GM23338 (cell line): ENCODE measurements at regions not wholly inside any gene's neighbourhood (a gene's known extent, or its start where the extent isn't known, plus 50 kb on each side); places are given as distances from the start of the nearest gene placed in this dataset.

Source experiments
- ATAC-seq: fragments of 200-7000 bp; cut with Tn5 transposase; 3 replicates; pipeline ENCODE4 v1.9.1; 2020
- DNase-seq: peaks from one replicate; pipeline ENCODE4 v3.0.0-alpha.2; 2015; ENCODE audit warnings: low spot score
- H2AFZ ChIP-seq: fragments of 200-600 bp; sonication (generic); 2 replicates; pipeline ENCODE4 v1.8.0; 2016; ENCODE audit warnings: antibody characterized with exemption, mild to moderate bottlenecking, moderate library complexity
- H3F3A ChIP-seq: fragments of 200-600 bp; sonication (generic); replicated peaks from 2 replicates; pipeline ENCODE4 v1.8.0; 2017; ENCODE audit warnings: antibody characterized with exemption, mixed run types, low read depth
- H3K27ac ChIP-seq: fragments of 200-600 bp; sonication (generic); 2 replicates; pipeline ENCODE4 v1.6.1; 2016; ENCODE audit warnings: low read depth
- H3K27me3 ChIP-seq: fragments of 200-600 bp; sonication (generic); 2 replicates; pipeline ENCODE4 v1.8.0; 2016; ENCODE audit warnings: mild to moderate bottlenecking, mixed run types, moderate library complexity; ENCODE audit not compliant: insufficient read depth
- H3K36me3 ChIP-seq: fragments of 200-600 bp; sonication (generic); 2 replicates; pipeline ENCODE4 v1.8.0; 2016; ENCODE audit warnings: mild to moderate bottlenecking; ENCODE audit not compliant: insufficient read depth
- H3K4me1 ChIP-seq: fragments of 200-600 bp; sonication (generic); 2 replicates; pipeline ENCODE4 v1.8.0; 2016; ENCODE audit warnings: mild to moderate bottlenecking, moderate library complexity; ENCODE audit not compliant: insufficient read depth
- H3K4me2 ChIP-seq: fragments of 200-600 bp; sonication (generic); 2 replicates; pipeline ENCODE4 v1.7.1; 2017; ENCODE audit warnings: mixed run types
- H3K4me3 ChIP-seq: fragments of 200-600 bp; sonication (generic); 2 replicates; pipeline ENCODE4 v1.6.1; 2016; ENCODE audit warnings: mixed run types
- H3K79me2 ChIP-seq: fragments of 200-600 bp; sonication (generic); replicated peaks from 2 replicates; pipeline ENCODE4 v1.8.0; 2017; ENCODE audit warnings: mild to moderate bottlenecking; ENCODE audit not compliant: insufficient read depth
- H3K9me2 ChIP-seq: fragments of 200-600 bp; sonication (generic); 2 replicates; pipeline ENCODE4 v1.8.0; 2017; ENCODE audit not compliant: insufficient read depth
- H4K20me1 ChIP-seq: fragments of 200-600 bp; sonication (generic); replicated peaks from 2 replicates; pipeline ENCODE4 v1.8.0; 2017; ENCODE audit warnings: mild to moderate bottlenecking; ENCODE audit not compliant: insufficient read depth
- H3K27ac Mint-ChIP-seq: 2 replicates; pipeline ENCODE4 v1.8.0; 2020; ENCODE audit warnings: inconsistent platforms, mild to moderate bottlenecking, moderate library complexity, mixed read lengths
- H3K27me3 Mint-ChIP-seq: 3 replicates; pipeline ENCODE4 v1.8.0; 2022; ENCODE audit warnings: low read depth, mild to moderate bottlenecking, moderate library complexity, mixed read lengths, inconsistent platforms; ENCODE audit not compliant: insufficient read depth, poor library complexity
- H3K36me3 Mint-ChIP-seq: 3 replicates; pipeline ENCODE4 v1.8.0; 2021; ENCODE audit warnings: low read depth, mild to moderate bottlenecking, inconsistent platforms, moderate library complexity, mixed read lengths
- H3K4me1 Mint-ChIP-seq: 3 replicates; pipeline ENCODE4 v1.8.0; 2020; ENCODE audit warnings: mild to moderate bottlenecking, inconsistent platforms, mixed read lengths
- H3K4me3 Mint-ChIP-seq: 3 replicates; pipeline ENCODE4 v1.8.0; 2021; ENCODE audit warnings: moderate library complexity, mild to moderate bottlenecking, inconsistent platforms, mixed read lengths
- H3K9me3 Mint-ChIP-seq: 3 replicates; pipeline ENCODE4 v1.8.0; 2020; ENCODE audit warnings: moderate library complexity, mild to moderate bottlenecking, inconsistent platforms, mixed read lengths
- CREB1 ChIP-seq: fragments of 250-450 bp; sonication (Bioruptor Pico); IDR thresholded peaks from 2 replicates; pipeline ENCODE4 v1.5.0; 2020; ENCODE audit warnings: low read depth, mild to moderate bottlenecking, moderate library complexity
- EZH2 ChIP-seq: fragments of 200-600 bp; sonication (generic); IDR thresholded peaks from one replicate; pipeline ENCODE4 v1.8.0; 2017; ENCODE audit warnings: antibody characterized with exemption, mild to moderate bottlenecking, low read depth; ENCODE audit not compliant: unreplicated experiment
- EZH2phosphoT487 ChIP-seq: fragments of 200-600 bp; sonication (generic); IDR thresholded peaks from one replicate; pipeline ENCODE4 v1.8.1; 2018; ENCODE audit warnings: antibody characterized with exemption; ENCODE audit not compliant: unreplicated experiment
- JUNB ChIP-seq: IDR thresholded peaks from one replicate; pipeline ENCODE4 v1.6.1; 2016; ENCODE audit warnings: antibody characterized with exemption; ENCODE audit not compliant: unreplicated experiment
- NANOG ChIP-seq: IDR thresholded peaks from 2 replicates; pipeline ENCODE4 v1.6.1; 2016; ENCODE audit warnings: antibody characterized with exemption, borderline replicate concordance
- POLR2AphosphoS5 ChIP-seq: IDR thresholded peaks from 2 replicates; pipeline ENCODE4 v1.6.1; 2016; ENCODE audit warnings: antibody characterized with exemption, low read depth
- STAT1 ChIP-seq: IDR thresholded peaks from one replicate; pipeline ENCODE4 v1.6.1; 2016; ENCODE audit warnings: antibody characterized with exemption; ENCODE audit not compliant: unreplicated experiment
- ZNF114 ChIP-seq: fragments of 250-450 bp; sonication (Bioruptor Pico); IDR thresholded peaks from 2 replicates; pipeline ENCODE4 v1.5.0; 2020; ENCODE audit warnings: mild to moderate bottlenecking, moderate library complexity
- ZNF331 ChIP-seq: fragments of 250-450 bp; sonication (Bioruptor Pico); IDR thresholded peaks from 2 replicates; pipeline ENCODE4 v1.5.0; 2020; ENCODE audit warnings: low read depth, mild to moderate bottlenecking, moderate library complexity
- TF ChIP-seq, protein P1 (sequence below): IDR thresholded peaks from one replicate; pipeline ENCODE4 v1.6.1; 2018; ENCODE audit warnings: antibody characterized with exemption; ENCODE audit not compliant: unreplicated experiment
- TF ChIP-seq, protein P2 (sequence below), 2 experiments: fragments of 200-600 bp in 1 of 2; sonication (generic) in 1 of 2; conservative IDR thresholded peaks; 2 replicates each; pipeline versions ENCODE4 v1.5.1 to v1.6.1; 2016 to 2017; ENCODE audit warnings: antibody characterized with exemption in 2 of 2, low read depth in 2 of 2, mild to moderate bottlenecking in 2 of 2, moderate library complexity in 1 of 2
- TF ChIP-seq, protein P3 (sequence below): fragments of 250-450 bp; sonication (Bioruptor Pico); IDR thresholded peaks from 2 replicates; pipeline ENCODE4 v1.5.0; 2020; ENCODE audit warnings: mild to moderate bottlenecking, moderate library complexity

DNA sequence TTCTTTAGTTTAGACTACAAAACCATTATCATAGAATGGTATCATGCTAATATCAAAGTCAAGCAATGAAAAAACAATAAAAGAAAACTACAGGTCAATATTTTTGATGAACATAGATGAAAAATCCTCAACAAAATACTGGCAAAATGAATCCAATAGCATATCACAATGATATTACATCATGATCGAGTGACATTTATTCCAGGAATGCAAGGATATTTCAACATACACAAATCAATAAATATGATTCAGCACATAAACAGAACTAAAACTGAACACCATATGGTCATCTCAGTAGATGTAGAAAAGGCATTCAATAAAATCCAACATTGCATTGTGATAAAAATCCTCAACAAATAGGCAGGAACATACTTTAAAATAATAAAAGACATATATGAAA, 1657.7 kb downstream of the KCNT2 start:
- peaks cover 4% of the 10 kb centered on the region; the same call in 2 of the 3 replicates for H3K4me1 Mint-ChIP-seq
- H2AFZ ChIP-seq: no peak overlapping the region
- no peaks in the 10 kb centered on the region; the same call in 2 of the 3 replicates for H3K9me3 Mint-ChIP-seq
- H3K4me1 ChIP-seq: no peaks in the 10 kb centered on the region
- no peak overlapping the region for H3K4me2 ChIP-seq
- H3F3A ChIP-seq: no peaks in the 10 kb centered on the region
- no peaks in the 10 kb centered on the region for H4K20me1 ChIP-seq
- no peaks in the 10 kb centered on the region; the same call in 2 of the 3 replicates for H3K36me3 Mint-ChIP-seq
- H3K27me3 Mint-ChIP-seq: no peaks in the 10 kb centered on the region
- ATAC-seq (no peak), DNase-seq (no peak)
- TF ChIP-seq NANOG (no peak), POLR2AphosphoS5 (no peak), EZH2 (no peak), EZH2phosphoT487 (no peak), JUNB (no peak), ZNF331 (no peak), ZNF114 (CRISPR knock-in tag) (no peak), CREB1 (no peak), STAT1 (no peak)
- TF ChIP-seq, protein P1, sequence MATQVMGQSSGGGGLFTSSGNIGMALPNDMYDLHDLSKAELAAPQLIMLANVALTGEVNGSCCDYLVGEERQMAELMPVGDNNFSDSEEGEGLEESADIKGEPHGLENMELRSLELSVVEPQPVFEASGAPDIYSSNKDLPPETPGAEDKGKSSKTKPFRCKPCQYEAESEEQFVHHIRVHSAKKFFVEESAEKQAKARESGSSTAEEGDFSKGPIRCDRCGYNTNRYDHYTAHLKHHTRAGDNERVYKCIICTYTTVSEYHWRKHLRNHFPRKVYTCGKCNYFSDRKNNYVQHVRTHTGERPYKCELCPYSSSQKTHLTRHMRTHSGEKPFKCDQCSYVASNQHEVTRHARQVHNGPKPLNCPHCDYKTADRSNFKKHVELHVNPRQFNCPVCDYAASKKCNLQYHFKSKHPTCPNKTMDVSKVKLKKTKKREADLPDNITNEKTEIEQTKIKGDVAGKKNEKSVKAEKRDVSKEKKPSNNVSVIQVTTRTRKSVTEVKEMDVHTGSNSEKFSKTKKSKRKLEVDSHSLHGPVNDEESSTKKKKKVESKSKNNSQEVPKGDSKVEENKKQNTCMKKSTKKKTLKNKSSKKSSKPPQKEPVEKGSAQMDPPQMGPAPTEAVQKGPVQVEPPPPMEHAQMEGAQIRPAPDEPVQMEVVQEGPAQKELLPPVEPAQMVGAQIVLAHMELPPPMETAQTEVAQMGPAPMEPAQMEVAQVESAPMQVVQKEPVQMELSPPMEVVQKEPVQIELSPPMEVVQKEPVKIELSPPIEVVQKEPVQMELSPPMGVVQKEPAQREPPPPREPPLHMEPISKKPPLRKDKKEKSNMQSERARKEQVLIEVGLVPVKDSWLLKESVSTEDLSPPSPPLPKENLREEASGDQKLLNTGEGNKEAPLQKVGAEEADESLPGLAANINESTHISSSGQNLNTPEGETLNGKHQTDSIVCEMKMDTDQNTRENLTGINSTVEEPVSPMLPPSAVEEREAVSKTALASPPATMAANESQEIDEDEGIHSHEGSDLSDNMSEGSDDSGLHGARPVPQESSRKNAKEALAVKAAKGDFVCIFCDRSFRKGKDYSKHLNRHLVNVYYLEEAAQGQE: no peak
- TF ChIP-seq, protein P2, sequence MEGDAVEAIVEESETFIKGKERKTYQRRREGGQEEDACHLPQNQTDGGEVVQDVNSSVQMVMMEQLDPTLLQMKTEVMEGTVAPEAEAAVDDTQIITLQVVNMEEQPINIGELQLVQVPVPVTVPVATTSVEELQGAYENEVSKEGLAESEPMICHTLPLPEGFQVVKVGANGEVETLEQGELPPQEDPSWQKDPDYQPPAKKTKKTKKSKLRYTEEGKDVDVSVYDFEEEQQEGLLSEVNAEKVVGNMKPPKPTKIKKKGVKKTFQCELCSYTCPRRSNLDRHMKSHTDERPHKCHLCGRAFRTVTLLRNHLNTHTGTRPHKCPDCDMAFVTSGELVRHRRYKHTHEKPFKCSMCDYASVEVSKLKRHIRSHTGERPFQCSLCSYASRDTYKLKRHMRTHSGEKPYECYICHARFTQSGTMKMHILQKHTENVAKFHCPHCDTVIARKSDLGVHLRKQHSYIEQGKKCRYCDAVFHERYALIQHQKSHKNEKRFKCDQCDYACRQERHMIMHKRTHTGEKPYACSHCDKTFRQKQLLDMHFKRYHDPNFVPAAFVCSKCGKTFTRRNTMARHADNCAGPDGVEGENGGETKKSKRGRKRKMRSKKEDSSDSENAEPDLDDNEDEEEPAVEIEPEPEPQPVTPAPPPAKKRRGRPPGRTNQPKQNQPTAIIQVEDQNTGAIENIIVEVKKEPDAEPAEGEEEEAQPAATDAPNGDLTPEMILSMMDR (conservative IDR thresholded peaks at IDR 0.05; ENCODE audit: low read depth in 2 of 2): no peak
- TF ChIP-seq, protein P3, sequence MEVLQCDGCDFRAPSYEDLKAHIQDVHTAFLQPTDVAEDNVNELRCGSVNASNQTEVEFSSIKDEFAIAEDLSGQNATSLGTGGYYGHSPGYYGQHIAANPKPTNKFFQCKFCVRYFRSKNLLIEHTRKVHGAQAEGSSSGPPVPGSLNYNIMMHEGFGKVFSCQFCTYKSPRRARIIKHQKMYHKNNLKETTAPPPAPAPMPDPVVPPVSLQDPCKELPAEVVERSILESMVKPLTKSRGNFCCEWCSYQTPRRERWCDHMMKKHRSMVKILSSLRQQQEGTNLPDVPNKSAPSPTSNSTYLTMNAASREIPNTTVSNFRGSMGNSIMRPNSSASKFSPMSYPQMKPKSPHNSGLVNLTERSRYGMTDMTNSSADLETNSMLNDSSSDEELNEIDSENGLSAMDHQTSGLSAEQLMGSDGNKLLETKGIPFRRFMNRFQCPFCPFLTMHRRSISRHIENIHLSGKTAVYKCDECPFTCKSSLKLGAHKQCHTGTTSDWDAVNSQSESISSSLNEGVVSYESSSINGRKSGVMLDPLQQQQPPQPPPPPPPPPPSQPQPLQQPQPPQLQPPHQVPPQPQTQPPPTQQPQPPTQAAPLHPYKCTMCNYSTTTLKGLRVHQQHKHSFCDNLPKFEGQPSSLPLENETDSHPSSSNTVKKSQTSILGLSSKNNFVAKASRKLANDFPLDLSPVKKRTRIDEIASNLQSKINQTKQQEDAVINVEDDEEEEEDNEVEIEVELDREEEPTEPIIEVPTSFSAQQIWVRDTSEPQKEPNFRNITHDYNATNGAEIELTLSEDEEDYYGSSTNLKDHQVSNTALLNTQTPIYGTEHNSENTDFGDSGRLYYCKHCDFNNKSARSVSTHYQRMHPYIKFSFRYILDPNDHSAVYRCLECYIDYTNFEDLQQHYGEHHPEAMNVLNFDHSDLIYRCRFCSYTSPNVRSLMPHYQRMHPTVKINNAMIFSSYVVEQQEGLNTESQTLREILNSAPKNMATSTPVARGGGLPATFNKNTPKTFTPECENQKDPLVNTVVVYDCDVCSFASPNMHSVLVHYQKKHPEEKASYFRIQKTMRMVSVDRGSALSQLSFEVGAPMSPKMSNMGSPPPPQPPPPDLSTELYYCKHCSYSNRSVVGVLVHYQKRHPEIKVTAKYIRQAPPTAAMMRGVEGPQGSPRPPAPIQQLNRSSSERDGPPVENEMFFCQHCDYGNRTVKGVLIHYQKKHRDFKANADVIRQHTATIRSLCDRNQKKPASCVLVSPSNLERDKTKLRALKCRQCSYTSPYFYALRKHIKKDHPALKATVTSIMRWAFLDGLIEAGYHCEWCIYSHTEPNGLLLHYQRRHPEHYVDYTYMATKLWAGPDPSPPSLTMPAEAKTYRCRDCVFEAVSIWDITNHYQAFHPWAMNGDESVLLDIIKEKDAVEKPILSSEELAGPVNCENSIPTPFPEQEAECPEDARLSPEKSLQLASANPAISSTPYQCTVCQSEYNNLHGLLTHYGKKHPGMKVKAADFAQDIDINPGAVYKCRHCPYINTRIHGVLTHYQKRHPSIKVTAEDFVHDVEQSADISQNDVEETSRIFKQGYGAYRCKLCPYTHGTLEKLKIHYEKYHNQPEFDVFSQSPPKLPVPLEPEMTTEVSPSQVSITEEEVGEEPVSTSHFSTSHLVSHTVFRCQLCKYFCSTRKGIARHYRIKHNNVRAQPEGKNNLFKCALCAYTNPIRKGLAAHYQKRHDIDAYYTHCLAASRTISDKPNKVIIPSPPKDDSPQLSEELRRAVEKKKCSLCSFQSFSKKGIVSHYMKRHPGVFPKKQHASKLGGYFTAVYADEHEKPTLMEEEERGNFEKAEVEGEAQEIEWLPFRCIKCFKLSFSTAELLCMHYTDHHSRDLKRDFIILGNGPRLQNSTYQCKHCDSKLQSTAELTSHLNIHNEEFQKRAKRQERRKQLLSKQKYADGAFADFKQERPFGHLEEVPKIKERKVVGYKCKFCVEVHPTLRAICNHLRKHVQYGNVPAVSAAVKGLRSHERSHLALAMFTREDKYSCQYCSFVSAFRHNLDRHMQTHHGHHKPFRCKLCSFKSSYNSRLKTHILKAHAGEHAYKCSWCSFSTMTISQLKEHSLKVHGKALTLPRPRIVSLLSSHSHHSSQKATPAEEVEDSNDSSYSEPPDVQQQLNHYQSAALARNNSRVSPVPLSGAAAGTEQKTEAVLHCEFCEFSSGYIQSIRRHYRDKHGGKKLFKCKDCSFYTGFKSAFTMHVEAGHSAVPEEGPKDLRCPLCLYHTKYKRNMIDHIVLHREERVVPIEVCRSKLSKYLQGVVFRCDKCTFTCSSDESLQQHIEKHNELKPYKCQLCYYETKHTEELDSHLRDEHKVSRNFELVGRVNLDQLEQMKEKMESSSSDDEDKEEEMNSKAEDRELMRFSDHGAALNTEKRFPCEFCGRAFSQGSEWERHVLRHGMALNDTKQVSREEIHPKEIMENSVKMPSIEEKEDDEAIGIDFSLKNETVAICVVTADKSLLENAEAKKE: no peak
- H3K4me3 Mint-ChIP-seq: no peak overlapping the region
- H3K9me2 ChIP-seq: peaks cover 7% of the 10 kb centered on the region; the same call in 1 of the 2 replicates
- no peaks in the 10 kb centered on the region for H3K27me3 ChIP-seq
- H3K4me3 ChIP-seq: no peak overlapping the region
- no peaks in the 10 kb centered on the region for H3K79me2 ChIP-seq
- H3K27ac ChIP-seq: no peak overlapping the region
- H3K36me3 ChIP-seq: no peaks in the 10 kb centered on the region
- no peak overlapping the region for H3K27ac Mint-ChIP-seq
